GM19468 (cell line): ENCODE measurements at regions not wholly inside any gene's neighbourhood (a gene's known extent, or its start where the extent isn't known, plus 50 kb on each side); places are given as distances from the start of the nearest gene placed in this dataset.

Experiments used
- ATAC-seq: cut with Tn5 transposase; IDR thresholded peaks from one replicate; pipeline ENCODE4 v1.9.1; 2021; ENCODE audit warnings: mild to moderate bottlenecking, moderate library complexity, moderate number of reproducible peaks; ENCODE audit not compliant: unreplicated experiment; ENCODE audit errors: extremely low read depth

GRCh38 chr9:87081503-87081902 lies 134.2 kb upstream of the GAS1 start:
- ATAC-seq = no peak

DNA sequence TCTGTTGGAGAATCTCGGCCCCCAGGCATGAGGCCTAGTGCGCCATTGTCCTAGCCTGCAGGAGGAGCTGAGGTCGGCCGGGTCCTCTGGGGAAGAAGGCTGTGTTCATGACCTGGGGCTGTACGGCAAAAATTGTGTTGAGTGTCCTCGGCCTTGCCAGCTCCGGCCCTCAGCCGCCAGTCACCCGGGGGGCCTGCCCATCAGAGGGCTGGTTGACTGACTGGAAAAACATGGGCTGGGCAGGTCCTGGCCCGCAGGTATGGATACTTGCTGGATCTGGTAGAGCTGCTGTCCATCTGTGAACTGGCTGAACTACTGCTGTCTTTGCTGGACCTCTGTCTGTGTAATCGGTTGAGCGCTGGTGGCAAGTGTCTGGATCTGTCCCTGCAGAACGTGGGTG lies 136.7 kb upstream of the GAS1 start:
- no peak for ATAC-seq

DNA sequence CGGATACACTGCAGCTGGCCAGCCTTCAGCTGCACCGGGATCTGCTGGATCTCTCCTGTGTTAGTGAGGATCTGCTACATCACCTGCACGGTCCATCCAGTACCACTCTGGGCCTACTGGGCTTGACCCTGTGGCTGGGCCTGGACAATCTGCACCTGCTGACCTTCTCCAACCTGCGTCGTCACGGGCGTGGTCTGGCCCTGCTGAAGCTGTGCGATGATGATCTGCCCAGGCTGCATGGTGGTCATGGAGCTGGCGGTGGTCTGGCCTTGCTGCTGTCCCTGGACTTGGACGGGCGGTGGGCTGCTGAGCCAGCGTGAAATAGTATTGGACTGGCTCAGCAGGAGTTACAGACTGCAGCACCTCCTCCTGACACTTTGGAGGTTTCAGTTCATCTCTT lies 137.1 kb upstream of the GAS1 start:
- ATAC-seq = no peak

DNA sequence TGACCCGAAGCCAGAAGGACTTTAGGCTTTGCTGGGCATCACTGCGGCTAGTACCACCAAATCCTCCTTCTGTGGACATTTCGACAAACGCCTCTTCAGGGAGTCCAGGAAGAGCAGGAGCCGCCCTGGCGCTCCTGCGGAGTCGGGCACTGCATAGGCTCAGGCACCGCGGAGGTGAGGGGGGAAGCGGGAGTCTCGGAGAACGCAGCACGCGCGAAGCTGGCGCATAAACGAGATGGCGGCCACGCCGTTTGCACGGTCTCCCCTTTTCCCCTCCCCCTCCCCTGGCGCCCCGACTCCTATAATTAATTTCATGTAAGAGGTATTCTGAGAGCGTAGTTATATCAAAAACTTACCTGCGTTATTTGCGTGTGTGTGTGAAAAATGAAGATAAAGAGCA lies 137.8 kb upstream of the GAS1 start:
- no peak for ATAC-seq

- no peak for ATAC-seq
These were observed 138.2 kb upstream of the GAS1 start for GRCh38 chr9:87085521-87085920.

DNA sequence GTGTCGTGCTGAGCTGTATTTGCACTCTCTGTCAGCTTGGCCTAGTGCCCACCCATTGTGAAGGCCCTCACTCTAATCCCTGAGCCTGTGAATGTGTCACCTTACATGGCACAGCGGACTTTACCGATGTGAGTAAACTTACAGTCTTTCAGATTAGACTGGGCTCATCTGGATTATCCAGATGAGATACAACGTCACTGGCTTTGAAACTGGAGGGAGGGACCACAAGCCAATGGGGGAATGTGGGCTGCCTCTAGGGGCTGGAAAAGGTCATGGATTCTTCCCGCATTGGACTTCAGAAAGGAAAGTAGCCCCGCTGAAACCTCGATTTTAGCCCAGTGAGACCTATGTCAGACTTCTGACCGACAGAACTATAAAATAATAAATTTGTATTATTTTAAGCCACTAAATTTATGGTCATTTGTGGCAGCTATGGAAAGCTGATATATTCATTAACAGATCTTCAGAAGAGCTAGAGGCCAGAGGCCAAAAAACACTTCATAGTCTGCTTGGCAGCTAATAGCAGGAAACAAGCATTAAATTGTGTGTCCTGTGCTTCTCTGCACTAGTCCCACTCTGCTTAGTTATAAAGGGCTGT lies 139.0 kb upstream of the GAS1 start:
- ATAC-seq = no peak

DNA sequence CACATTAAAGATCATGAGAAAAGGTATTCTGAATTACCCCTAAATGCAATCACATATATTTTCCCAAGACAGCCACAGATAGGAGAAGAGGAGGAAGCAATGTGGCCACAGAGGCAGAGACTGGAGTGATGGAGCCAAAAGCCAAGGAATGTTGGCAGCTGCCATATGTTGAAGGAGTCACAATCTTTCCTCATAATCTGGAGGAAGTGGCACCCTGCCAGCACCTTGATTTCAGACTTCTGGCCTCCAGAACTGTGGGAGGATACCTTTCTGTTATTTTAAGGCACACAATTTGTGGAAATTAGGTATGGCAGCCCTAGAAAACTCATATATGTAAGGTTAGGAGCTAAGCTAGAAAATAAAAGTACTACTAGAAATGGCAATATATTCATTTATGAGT lies 139.9 kb upstream of the GAS1 start:
- ATAC-seq = no peak

DNA sequence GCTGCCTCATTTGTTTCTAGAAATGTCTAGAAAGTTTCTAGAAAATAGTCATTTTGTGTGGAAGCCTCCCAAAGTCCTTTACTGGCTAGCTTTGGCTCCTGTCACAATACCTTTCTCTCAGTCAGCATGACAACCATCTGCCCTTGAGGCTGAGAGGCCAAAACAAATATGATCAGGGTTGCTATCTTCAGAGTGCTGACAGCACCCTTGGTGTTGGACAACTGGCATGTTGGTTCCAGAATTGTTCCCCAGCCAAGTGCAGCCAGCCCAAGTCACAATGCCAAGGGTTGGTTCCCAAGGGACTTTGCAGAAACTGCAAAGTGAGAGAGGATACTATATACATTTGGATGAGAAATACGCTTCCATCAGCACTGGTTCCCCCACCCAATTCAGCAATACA lies 140.9 kb upstream of the GAS1 start:
- no peak for ATAC-seq

- no peak for ATAC-seq
These were observed 141.5 kb upstream of the GAS1 start for GRCh38 chr9:87088621-87089365.

DNA sequence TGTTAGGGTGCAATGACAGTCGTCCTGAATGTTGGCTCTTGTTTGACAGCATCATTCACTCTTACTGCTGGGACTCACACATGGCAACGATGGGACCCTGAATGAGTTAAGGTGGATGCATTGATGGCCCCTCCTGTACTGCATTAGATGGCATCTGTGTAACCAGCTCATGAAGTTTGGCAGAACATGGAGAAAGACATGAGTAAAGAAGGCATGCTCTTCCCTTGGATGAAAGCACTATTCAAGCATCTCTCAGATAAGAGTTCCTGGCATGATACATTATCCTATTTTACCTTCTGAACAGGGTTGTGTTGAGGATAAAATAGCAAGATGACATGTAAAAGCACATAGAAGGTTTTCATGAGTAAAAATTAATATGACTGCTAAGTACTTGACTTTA lies 142.2 kb upstream of the GAS1 start:
- ATAC-seq = no peak

- ATAC-seq = no peak
These were observed 142.6 kb upstream of the GAS1 start for GRCh38 chr9:87089929-87090328.

DNA sequence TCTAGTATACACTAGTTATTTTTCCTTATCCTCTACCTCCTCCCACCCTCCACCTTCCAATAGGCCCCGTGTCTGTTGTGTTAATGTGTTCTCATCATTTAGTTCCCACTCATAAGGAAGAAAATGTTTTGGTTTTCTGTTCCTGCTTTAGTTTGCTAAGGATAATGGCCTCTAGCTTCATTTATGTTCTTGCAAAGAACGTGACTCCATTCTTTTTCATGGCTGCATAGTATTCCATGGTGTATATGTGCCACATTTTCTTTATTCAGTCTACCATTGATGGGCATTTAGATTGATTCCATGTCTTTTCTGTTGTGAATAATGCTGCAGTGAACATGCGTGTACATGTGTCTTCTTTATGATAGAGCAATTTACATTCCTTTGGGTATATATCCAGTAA lies 146.5 kb upstream of the GAS1 start:
- no peak for ATAC-seq

DNA sequence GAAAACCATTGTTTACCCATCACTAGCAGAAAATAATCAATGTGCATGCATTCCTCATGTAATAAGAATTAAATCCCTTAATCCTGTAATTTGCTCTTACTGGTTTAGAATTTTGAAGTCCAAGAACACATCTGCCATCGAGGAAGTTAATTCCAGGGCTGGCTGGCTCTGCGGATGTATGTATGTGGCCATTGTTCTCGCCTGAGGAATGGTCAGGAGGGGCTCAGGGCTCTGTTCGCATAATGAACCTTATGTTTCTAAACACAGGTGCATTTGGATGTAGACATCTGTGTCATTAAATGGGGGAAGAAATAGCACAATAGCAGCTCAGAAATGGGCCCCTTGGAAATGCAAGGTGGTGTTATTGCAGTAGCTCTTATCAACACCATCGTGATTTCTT lies 148.6 kb upstream of the GAS1 start:
- ATAC-seq = no peak

GRCh38 chr9:87096506-87096905 lies 149.2 kb upstream of the GAS1 start:
- no peak for ATAC-seq

DNA sequence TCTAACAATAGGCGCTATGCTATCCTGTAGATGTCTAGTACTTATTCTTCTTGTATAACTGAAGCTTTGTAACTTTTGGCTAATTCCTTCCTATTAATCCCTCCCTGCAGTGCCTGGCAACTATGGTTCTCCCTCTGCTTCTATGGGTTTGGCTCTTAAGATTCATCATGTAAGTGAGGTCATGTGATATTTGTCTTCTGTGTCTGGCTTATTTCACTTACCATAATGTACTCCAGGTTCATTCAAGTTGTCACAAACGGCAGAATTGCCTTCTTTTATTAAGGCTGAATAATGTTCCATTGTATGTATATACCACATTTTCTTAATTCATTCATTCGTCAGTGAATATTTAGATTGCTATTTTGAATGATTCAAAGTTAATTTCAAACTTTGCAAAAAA lies 149.9 kb upstream of the GAS1 start:
- ATAC-seq = no peak

DNA sequence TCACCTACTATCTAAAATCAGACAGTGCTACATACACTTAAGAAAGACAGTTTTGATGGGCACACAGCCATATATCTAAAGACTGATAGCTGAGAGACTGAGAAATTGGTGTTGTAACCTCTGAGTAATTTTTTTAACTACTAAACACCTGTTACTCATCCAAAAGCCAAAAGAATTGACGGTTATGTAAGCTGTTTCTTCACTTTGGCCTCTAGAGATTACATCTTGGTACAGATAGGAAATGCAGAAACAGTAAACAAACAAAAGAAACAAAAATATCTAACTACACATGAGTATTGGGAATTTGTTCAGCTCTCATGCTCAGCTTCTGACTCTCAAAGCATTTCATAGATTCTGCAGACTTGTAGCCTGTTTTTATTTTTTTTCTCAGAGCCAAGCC lies 152.1 kb upstream of the GAS1 start:
- ATAC-seq = no peak

DNA sequence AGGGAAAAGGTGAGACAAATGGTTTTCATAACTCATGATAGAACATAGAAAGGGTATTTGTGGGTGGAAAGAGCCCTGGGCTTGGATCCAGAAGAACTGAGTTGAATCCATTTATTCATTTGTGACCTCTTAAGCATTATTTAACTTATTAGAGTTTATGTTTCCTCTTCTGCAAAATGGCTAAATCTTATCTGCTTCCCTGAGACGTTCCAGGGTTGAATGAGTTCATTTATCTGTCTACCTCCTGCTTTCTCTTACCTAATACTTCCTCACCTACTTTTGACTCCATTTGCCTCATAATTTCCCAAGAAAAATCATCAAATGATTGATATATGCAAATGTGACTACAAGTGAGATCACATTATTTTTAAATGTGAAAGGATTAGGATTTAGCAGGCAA lies 152.7 kb upstream of the GAS1 start:
- no peak for ATAC-seq

DNA sequence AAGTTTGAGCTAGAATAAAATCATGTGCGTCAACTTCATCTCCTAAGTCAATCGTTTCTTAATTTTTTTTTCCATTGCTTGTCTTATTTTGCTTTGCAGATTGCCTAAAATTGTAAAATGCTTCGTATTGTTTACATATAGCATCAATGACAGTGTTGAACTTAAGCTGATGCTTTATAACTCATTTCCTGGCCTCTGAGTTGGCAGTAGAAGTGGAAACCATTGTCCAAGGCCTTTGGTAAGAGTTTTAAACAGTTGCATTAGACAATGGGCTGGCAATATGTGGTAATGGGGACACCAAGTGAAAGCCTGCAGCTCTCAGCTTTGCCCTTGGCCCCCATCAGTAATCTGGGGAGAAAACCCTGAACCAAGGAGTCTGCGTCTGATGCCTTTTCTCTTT lies 154.8 kb upstream of the GAS1 start:
- ATAC-seq = no peak

DNA sequence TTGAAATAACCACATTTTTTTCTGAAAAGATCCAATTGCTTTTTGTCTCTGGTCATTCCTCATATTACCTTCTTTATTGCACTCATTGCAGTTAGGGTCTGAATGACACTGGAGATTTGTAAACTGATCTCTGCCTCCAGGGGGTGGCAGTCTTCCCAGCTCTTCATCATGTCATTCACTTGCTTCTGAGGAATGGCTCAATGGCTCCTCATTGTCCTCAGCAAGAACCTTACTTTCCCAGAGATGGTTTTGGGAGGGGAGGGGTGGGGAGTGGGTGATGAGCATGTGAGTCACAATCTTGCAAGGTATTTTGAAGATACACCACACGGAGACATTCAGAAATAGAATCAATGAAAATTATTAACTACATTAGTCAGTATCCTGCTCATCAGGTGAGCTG lies 159.8 kb upstream of the GAS1 start:
- no peak for ATAC-seq

GRCh38 chr9:87108661-87109060 lies 161.4 kb upstream of the GAS1 start:
- ATAC-seq = no peak

- ATAC-seq = no peak
These were observed 161.9 kb upstream of the GAS1 start for GRCh38 chr9:87109231-87109631.

- no peak for ATAC-seq
These were observed 162.5 kb upstream of the GAS1 start for GRCh38 chr9:87109851-87110250.
